Activated T-cell treated with anti-CD3 and anti-CD28 coated beads, Interleukin-2, amount 50 U/mL, for 48 hours (primary cell): ENCODE measurements at regions not wholly inside any gene's neighbourhood (a gene's known extent, or its start where the extent isn't known, plus 50 kb on each side); places are given as distances from the start of the nearest gene placed in this dataset.
"Not testable (repeated sequence)": the region's sequence is repeated elsewhere in the genome, so short reads cannot be mapped to it uniquely, and the experiment has no call there.

ENCODE experiments used
- DNase-seq, 2 experiments: peaks; one replicate each; pipeline ENCODE4 v3.0.0-alpha.2; 2020

- no peak for DNase-seq
Measured at GRCh38 chrX:139020801-139021200, 309.3 kb upstream of the FGF13 start.

GRCh38 chrX:139018436-139018835 is 306.9 kb upstream of the FGF13 start:
- DNase-seq: no peak

GRCh38 chrX:139015627-139016026 is 304.1 kb upstream of the FGF13 start:
- no peak for DNase-seq

- DNase-seq: no peak
Measured at GRCh38 chrX:139008185-139008584, 296.7 kb upstream of the FGF13 start.

DNA sequence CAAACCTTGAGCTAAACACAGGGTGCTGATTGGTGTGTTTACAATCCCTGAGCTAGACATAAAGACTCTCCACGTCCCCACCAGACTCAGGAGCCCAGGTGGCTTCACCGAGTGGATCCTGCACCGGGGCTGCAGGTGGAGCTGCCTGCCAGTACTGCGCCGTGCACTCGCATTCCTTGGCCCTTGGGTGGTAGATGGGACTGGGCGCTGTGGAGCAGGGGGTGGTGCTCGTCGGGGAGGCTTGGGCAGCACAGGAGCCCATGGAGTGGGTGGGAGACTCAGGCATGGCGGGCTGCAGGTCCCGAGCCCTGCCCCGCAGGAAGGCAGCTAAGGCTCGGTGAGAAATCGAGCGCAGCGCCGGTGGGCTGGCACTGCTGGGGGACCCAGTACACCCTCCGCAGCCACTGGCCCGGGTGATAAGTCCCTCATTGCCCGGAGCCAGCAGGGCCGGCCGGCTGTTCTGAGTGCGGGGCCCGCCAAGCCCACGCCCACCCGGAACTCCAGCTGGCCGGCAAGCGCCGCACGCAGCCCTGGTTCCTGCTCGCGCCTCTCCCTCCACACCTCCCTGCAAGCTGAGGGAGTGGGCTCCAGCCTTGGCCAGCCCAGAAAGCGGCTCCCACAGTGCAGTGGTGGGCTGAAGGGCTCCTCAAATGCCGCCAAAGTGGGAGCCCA is 292.5 kb upstream of the FGF13 start:
- not testable (repeated sequence) for DNase-seq

GRCh38 chrX:139002319-139002718 is 290.8 kb upstream of the FGF13 start:
- DNase-seq: no peak

DNA sequence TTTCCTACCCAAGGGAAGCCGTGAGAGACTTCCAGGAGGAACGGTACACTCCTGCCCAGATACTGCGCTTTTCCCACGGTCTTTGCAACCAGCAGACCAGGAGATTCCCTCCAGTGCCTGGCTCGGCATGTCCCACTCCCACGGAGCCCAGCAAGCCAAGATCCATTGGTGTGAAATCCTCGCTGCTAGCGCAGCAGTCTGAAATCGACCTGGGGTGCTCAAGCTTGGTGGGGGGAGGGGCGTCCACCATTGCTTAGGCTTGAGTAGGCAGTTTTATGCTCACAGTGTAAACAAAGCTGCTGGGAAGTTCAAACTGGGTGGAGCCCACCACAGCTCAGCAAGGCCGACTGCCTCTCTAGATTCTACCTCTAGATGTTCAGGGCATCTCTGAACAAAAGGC is 284.8 kb upstream of the FGF13 start:
- DNase-seq: no peak

DNA sequence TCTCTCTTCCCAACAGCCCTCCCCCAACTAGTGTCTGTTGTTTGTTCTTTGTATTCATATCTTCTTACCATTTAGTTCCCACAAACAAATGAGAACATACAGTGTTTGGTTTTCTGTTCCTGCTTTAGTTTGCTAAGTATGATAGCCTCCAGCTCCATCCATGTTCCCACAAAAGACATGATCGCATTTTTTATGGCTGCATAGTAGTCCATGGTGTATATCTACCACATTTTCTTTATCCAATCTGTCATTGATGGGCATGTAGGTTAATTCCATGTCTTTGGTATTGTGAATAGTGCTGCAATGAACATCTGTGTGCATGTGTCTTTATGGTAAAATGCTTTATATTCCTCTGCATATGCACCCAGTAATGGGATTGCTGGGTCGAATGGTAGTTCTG is 283.9 kb upstream of the FGF13 start:
- DNase-seq: no peak

GRCh38 chrX:138990425-138990824 is 278.9 kb upstream of the FGF13 start:
- not testable (repeated sequence) for DNase-seq

DNA sequence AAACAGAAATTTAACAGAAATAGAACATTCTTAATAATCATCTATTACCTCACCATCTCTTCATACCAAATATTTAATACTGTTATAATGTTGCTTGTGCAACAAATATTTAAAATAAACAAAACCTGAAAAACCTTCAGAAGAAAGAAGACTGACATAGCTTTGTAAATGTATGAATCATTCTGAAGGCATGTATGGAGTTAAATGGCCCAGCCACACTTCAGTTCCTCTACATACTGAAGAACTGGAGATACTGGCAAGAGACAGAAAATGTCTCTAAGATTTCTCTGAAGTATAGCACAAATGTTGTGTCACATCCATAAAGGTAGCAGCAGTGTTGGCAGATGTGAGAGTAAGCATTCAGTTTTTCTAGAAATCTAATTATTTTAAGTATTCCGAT is 275.3 kb upstream of the FGF13 start:
- DNase-seq: no peak

DNA sequence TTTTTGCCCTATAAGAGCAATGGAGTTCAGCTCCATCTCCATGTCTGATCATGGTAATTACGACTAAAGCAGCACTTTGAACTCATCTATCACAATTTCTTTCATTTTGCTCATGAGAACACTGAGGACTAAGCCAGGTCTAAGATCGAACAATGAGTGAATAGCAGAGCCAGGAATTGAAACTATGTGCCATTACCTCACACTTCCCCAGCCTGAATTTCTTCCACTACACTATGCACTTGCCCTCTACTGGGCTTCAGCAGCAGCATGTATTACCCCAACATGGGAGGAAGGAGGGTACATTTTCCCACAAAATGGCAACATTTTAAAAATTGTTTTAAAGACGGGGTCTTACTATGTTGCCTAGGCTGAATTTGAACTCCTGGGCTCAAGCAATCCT is 274.7 kb upstream of the FGF13 start:
- no peak for DNase-seq

DNA sequence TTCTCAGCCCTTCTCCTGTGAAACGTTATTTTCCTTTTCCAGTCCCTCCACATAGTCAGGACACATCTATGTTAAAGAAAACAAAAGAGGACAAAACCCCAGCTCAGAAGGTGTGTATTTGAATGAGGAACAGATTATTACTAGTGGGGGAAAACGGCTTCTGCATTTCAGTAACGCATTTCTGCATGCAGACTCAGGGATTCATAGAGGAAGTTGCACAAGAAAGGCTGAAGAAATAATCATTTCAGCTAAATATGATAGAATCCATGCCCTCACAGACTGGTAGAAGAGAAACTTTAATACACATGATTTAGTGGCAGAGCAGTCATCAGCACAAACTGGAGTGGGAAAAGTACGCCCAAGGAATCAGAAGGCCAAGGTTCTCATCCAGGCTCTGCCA is 270.8 kb upstream of the FGF13 start:
- DNase-seq: no peak

DNA sequence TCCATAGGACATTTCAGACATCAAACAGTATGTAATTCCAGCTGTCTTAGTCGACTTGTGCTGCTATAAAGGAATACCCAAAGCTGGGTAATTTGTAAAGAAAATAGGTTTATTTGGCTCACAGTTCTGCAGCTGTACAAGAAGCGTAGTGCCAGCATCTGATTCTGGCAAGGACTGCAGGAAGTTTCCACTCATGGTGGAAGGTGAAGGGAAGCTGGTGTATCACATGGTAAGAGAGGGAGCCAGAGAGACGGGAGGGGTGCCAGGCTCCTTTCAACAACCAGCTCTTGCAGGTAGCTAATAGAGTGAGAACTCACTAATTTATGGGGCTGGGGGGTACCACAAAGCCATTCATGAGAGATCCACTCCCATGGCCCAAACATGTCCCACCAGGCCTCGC is 253.0 kb upstream of the FGF13 start:
- no peak for DNase-seq

DNA sequence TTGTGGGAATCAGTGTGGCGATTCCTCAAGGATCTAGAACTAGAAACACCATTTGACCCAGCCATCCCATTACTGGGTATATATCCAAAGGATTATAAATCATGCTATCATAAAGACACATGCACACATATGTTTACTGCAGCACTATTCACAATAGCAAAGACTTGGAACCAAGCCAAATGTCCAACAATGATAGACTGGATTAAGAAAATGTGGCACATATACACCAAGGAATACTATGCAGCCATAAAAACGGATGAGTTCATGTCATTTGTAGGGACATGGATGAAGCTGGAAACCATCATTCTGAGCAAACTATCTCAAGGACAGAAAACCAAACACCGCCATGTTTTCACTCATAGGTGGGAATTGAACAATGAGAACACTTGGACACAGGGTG is 250.9 kb upstream of the FGF13 start:
- not testable (repeated sequence) for DNase-seq

DNA sequence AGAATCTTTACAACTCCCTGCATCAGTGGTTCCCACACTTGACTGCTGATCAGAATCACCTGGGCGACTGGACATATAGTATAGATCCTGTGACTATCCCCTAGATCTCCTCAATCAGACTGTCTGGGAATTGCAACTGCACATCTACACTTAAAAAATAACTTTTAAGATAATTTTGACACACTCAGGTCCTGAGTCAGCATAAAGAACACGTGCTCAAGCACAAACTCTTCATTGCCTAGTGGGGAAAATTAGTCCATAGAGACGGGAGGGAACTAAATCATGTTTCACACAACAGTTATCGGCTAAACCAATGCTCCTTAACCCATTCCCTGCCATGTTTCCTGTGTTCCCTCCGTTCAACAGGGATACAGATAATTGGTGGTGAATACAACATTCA is 243.5 kb upstream of the FGF13 start:
- no peak for DNase-seq

DNA sequence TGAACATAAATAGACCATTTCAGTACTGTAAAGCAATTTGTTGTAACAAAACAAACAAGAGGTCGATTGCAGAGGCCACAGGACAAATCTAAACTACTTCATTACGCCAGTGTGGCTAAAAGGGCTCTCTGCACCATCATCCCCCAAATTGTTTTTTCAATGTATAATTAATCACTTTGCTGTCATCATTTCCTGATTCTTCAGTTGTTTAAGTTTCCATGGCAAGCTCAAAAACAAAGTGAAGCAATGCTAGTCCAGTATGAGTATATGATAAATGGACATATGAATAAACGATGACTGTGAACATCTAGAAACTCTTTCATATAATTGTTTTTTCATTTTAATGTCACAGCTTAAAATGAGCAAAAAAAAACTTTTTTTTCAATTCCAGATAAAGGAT is 235.4 kb upstream of the FGF13 start:
- no peak for DNase-seq

DNA sequence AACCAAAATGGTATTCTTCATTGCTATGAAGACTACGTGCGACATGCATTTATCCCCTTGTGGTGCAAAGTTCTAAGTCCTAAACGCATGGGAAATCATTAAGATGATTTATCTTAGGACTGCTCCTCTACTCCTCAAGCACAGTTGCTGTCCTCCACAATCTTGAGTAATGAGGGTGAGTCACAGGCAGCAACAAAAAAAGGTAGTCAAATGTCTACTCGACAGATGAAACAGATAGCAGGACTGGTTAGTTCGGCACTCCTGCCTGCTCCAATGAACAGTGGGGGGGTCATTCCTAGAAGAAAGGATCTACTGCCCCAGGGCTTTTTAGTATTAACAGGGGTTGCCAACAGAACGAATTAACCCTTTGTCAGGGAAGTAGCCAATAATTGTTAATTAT is 233.7 kb upstream of the FGF13 start:
- no peak for DNase-seq

DNA sequence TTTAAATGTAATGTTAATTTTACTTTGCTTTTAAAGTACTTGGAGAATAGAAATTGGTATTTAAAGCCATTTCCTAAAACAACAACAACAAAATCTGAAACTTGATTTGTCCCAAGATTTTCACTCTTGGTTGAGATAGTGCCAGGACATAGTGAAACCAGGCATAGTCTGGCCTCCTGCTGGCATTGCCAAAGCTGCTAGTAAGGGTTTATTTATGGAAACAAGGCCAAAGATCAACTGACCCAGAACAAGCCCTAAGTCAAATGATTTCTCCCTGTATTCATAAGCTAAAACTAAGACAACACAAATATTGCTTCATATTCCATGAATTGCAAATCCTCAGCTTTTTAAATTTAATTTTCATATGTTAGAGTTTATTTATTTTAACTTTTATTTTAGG is 227.5 kb upstream of the FGF13 start:
- no peak for DNase-seq

- DNase-seq: no peak
Measured at GRCh38 chrX:138938003-138938402, 226.5 kb upstream of the FGF13 start.

- no peak for DNase-seq
Measured at GRCh38 chrX:138931212-138931611, 219.7 kb upstream of the FGF13 start.

DNA sequence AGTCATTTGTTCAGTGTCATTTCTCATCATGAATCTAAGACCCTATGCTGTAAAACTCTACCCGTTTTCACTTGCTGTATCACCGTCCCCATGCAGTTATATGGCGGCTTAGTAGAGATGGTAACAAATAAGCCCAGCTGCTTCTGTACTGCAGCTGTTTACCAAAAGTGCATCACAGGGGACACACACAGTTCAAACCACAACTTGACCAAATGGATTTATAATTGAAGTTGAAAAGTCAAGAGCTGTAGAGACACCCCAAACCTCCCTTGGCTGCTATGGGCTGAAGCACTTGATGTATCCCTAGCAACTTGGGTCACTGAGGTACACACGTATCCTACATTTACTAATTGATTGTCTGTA is 219.0 kb upstream of the FGF13 start:
- no peak for DNase-seq

- DNase-seq: no peak
Measured at GRCh38 chrX:138929926-138930582, 218.5 kb upstream of the FGF13 start.

GRCh38 chrX:138928737-138929459 is 217.4 kb upstream of the FGF13 start:
- no peak for DNase-seq

GRCh38 chrX:138925330-138925729 is 213.8 kb upstream of the FGF13 start:
- DNase-seq: no peak
